H7 (cell line): ENCODE measurements at regions not wholly inside any gene's neighbourhood (a gene's known extent, or its start where the extent isn't known, plus 50 kb on each side); places are given as distances from the start of the nearest gene placed in this dataset.
A peak's percentile ranks its signal among the peaks of the same experiment; 100 is the strongest.

ENCODE experiments used
- DNase-seq: peaks from one replicate; pipeline ENCODE4 v3.0.0; 2012
- H3K27me3 ChIP-seq: 2 replicates; pipeline ENCODE4 v1.6.0; 2011; ENCODE audit warnings: mild to moderate bottlenecking, low read length; ENCODE audit not compliant: control insufficient read depth, insufficient read depth
- H3K36me3 ChIP-seq: replicated peaks from 2 replicates; pipeline ENCODE4 v1.5.1; 2011; ENCODE audit warnings: low read length; ENCODE audit not compliant: control insufficient read depth, insufficient read depth
- H3K4me3 ChIP-seq: 2 replicates; pipeline ENCODE4 v1.5.1; 2011; ENCODE audit warnings: low read depth, mild to moderate bottlenecking, control low read depth, low read length, moderate library complexity; ENCODE audit not compliant: insufficient read depth

GRCh38 chr3:95123104-95123503, 1060.2 kb downstream of the NSUN3 start:
- Histone ChIP-seq H3K27me3 (no peaks in the 10 kb centered on the region), H3K36me3 (no peaks in the 10 kb centered on the region; the same call in 1 of the 2 replicates), H3K4me3 (no peak overlapping the region)
- no peak for DNase-seq

DNA sequence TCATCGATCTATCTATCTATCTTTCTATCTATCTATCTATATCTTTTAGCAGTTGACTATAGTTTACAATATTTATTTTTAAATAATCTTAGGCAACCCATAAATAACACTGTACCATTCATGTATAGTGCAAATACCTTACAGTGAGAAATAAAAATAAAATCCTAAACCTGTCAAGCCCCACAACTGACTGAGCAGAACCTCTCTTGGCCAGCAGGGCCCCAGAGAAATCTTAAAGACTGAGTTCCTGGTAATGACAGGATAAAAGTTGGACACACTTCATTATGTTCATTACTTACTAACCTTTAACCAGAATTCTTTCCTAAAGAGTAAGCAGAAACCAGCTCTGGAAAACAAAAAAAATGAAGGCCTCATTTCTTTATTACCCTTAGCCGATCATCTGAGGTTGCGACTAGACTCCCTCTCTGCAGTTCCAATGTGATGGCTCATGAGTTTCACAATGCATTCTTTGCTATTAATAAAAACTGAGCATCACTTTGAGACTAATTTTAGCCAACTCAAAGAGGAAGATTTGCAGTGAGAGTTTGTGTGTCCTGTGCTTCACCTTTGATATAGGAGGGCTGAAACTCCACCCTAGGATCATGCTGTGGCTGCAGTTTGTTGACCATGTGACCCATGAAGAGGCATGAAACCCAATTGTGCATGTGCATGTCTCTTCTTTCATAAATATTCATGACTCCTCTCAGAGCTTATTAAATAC, 1072.0 kb downstream of the NSUN3 start:
- DNase-seq = no peak
- H3K27me3 ChIP-seq = no peaks in the 10 kb centered on the region
- H3K36me3 ChIP-seq = no peaks in the 10 kb centered on the region
- H3K4me3 ChIP-seq = no peak overlapping the region

- DNase-seq = no peak
- Histone ChIP-seq H3K36me3 (no peaks in the 10 kb centered on the region), H3K4me3 (no peak overlapping the region), H3K27me3 (no peaks in the 10 kb centered on the region)
Measured at GRCh38 chr3:95148107-95148506, 1085.2 kb downstream of the NSUN3 start.

DNA sequence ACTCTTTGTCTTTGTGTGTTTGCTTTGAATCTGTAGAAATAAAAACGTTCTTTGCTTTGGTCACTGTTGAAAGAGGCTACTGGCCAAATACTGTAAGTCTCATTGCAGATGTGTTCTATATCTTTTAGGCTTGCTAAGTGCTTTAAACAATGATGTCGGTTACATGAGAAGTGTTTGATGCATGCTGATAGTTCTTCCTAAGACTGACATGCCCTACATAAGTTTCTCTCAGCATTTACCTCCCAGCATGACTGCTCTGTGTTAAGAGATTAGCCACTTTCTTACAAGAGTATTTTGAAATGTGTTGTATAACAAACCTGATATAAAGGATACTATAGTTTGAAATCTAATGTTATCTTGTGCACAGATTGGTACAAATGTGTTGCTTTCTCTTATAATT, 1088.7 kb downstream of the NSUN3 start:
- peak; percentile 2 for DNase-seq
- no peaks in the 10 kb centered on the region for H3K36me3 ChIP-seq
- no peaks in the 10 kb centered on the region for H3K27me3 ChIP-seq
- H3K4me3 ChIP-seq = no peak overlapping the region

DNA sequence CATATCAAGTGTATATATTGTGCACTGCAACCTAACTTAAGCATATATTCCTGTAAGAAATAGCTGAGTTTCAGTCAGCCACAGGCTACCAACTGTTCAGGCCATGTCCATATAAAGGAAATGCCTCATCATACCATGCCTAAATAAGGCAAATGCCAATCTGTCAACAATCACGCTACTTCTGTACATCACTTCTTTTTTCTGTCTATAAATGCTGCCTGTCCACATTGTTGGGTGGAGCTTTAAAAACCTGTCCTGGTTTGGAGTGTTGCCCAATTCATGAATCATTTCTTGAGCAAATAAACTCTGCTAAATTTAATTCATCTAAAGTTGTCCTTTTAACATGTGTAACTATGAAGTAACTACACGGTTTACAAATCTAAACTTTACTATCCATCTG, 1091.9 kb downstream of the NSUN3 start:
- no peak for DNase-seq
- Histone ChIP-seq H3K4me3 (no peak overlapping the region), H3K36me3 (no peaks in the 10 kb centered on the region), H3K27me3 (no peaks in the 10 kb centered on the region)

DNA sequence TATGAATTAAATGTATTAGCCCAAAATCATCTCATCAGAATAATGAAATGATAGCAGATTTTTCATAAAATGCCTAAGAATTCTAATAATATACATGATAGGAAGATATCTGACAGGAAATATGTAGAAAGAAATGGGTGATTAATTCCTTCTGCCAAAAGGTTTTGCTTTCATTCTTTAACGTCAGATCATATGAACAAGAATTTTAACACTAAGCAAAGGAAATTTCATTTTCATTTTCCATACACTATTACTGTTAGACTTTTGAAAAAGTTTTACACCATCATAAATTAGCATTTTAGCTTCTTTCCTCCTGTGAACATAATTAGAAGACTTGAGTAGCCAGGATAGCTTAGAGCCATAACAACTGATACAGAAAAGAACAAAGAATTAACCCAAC, 1099.9 kb downstream of the NSUN3 start:
- Histone ChIP-seq H3K27me3 (no peaks in the 10 kb centered on the region), H3K36me3 (no peaks in the 10 kb centered on the region), H3K4me3 (no peak overlapping the region)
- no peak for DNase-seq

DNA sequence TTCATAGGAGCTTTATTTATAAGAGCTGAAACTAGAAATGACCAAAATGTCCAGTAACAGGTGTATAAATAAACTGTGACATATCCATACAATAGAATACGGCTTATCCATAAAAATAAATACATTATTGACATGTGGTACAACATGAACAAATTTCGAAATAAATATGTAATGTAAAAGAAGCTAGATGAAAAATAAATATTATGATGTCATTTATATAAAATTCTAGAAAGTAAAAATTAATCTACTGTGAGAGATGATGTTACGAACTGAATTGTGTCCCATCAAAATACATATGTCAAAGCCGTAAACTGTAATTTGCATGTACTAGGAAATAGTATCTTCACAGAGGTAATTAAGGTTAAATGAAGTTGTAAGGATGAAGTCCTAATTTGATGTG, 1104.9 kb downstream of the NSUN3 start:
- no peak for DNase-seq
- Histone ChIP-seq H3K27me3 (no peaks in the 10 kb centered on the region), H3K4me3 (no peak overlapping the region), H3K36me3 (no peaks in the 10 kb centered on the region)

GRCh38 chr3:95168526-95168925, 1105.7 kb downstream of the NSUN3 start:
- H3K36me3 ChIP-seq = no peaks in the 10 kb centered on the region

GRCh38 chr3:95172164-95172943, 1109.5 kb downstream of the NSUN3 start:
- no peak for DNase-seq
- Histone ChIP-seq H3K4me3 (no peak overlapping the region), H3K27me3 (no peaks in the 10 kb centered on the region), H3K36me3 (no peaks in the 10 kb centered on the region)

More at GRCh38 chr3:95168526-95168925, 1105.7 kb downstream of the NSUN3 start:
- no peaks in the 10 kb centered on the region for H3K27me3 ChIP-seq
- no peak overlapping the region for H3K4me3 ChIP-seq
- DNase-seq = no peak

DNA sequence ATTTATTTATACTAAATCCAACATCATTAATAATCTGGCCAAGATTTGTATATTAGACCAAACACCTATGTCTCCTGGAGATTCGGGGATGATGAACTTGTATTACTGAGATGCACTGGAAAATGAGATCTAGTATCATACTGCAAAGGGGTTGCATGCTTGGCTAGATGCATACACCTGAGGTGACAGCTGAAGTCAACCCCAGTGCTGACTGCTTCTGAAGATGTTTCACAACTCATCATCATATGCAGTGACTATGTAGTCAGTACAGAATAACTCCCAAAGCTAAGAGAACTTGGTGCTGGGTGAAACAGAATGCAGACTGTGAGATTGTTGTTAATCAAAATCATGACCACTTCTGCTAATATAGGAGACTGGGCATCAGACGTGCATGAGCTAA, 1114.2 kb downstream of the NSUN3 start:
- Histone ChIP-seq H3K4me3 (no peak overlapping the region), H3K36me3 (no peaks in the 10 kb centered on the region), H3K27me3 (no peaks in the 10 kb centered on the region)
- DNase-seq = no peak

- no peak for DNase-seq
- H3K36me3 ChIP-seq = no peaks in the 10 kb centered on the region
- no peak overlapping the region for H3K4me3 ChIP-seq
- no peaks in the 10 kb centered on the region for H3K27me3 ChIP-seq
Measured at GRCh38 chr3:95184038-95184437, 1121.2 kb downstream of the NSUN3 start.

DNA sequence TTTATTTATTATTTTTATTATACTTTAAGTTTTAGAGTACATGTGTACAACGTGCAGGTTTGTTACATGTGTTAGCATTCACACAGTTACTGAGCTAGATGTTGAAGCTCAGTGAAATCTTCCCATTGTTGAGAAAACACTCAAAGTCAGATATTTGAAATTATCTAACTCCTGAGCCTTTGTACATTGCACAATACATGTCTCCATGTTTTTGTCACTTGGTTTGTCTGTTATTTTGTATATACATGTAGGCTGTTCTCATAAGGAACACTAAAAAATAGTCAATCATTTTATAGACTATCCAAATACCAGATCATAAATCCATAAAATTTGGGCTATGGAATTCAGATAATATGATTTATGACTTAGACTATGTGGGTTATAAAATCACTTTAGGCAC, 1126.5 kb downstream of the NSUN3 start:
- Histone ChIP-seq H3K4me3 (no peak overlapping the region), H3K36me3 (no peaks in the 10 kb centered on the region), H3K27me3 (no peaks in the 10 kb centered on the region)
- no peak for DNase-seq

DNA sequence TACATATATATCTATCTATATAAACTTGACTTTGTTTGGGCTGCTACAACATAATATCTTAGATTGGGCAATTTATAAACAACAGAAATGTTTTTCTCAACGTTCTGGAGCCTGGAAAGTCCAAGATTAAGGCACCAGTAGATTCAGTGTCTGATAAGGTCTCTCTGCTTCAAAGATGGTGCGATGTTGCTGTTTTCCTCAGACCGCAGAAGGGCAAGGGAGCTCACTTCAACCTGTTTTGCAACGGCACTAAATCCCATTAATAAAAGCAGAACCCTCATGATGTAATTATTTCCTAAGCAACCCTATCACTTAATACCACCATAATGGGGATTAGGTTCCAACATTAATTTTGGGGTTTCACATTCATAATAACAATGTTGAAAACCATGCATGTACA, 1134.8 kb downstream of the NSUN3 start:
- no peaks in the 10 kb centered on the region for H3K36me3 ChIP-seq
- no peak for DNase-seq
- no peak overlapping the region for H3K4me3 ChIP-seq
- no peaks in the 10 kb centered on the region for H3K27me3 ChIP-seq

- no peak for DNase-seq
- Histone ChIP-seq H3K4me3 (no peak overlapping the region), H3K36me3 (no peaks in the 10 kb centered on the region)
Measured at GRCh38 chr3:95200384-95200783, 1137.5 kb downstream of the NSUN3 start.

DNA sequence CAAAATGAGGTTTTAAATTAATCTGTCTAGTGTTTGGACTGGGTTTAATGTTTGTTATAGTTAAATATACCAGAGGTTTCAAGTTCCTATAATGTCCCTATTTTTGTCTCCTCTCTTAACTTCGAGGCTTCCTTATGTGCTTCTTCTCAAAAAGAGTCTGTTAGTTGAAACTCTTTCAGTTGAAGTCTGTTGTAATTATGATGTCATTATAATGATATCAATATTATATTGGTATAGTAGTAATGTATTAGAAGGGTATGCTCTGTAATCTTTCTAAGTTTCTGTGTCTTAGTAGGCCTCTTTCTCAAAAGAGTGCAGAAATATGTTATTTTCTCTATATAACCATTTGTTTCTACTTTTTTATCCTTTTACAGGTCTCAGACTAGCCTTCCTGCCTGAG, 1148.0 kb downstream of the NSUN3 start:
- H3K36me3 ChIP-seq = no peaks in the 10 kb centered on the region
- DNase-seq = no peak
- no peak overlapping the region for H3K4me3 ChIP-seq
- no peaks in the 10 kb centered on the region for H3K27me3 ChIP-seq

More at GRCh38 chr3:95200384-95200783, 1137.5 kb downstream of the NSUN3 start:
- no peaks in the 10 kb centered on the region for H3K27me3 ChIP-seq
